NCI-H2081 treated with DMSO at 0.1 percent for 48 hours (cell line): ENCODE measurements at regions not wholly inside any gene's neighbourhood (a gene's known extent, or its start where the extent isn't known, plus 50 kb on each side); places are given as distances from the start of the nearest gene placed in this dataset.

Experiments
- DNase-seq: peaks from one replicate; lab custom pipeline; 2025; lab: John Stamatoyannopoulos, UW

GRCh38 chr9:36728651-36729520 lies 156.2 kb downstream of the MELK start:
- DNase-seq: no peak

DNA sequence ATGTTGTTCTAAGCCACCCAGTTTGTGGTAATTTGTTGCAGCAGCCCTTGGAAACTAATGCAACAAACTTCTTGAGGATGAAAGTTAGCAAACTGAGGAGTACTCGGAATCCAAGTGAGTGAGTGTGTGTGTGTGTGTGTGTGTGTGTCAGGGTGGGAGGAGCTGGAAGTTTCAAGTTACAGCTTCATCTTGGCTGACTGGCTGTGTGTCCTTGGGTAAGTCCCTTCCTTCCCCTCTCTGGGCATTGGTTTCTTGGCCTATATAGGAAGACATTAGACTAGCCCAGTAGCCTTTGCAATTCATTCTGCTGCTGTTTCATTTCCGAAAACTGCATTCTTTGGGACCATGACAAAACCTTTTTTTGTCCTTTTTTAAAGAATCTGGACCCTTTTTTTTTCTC lies 157.2 kb downstream of the MELK start:
- no peak for DNase-seq

DNA sequence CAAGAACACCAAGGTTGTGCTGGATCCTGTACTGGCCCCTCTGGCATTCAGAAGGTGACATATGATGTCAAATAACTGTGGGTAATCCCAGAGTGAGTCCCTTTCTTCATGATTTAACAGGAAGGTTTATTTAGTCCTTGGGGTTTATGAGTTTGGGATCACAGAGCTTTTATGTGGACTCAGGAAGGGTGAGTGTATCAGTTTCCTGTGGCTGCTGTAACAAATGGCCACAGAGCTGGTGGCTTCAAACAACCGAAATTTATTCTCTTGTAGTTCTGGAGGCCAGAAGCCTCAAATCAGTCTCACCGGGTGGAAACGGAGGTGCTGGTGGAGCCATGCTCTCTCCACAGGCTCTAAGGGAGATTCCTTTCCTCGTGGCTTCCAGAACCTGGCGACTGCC lies 157.7 kb downstream of the MELK start:
- no peak for DNase-seq

- DNase-seq: no peak
Observed at GRCh38 chr9:36731068-36731956, 158.6 kb downstream of the MELK start.

DNA sequence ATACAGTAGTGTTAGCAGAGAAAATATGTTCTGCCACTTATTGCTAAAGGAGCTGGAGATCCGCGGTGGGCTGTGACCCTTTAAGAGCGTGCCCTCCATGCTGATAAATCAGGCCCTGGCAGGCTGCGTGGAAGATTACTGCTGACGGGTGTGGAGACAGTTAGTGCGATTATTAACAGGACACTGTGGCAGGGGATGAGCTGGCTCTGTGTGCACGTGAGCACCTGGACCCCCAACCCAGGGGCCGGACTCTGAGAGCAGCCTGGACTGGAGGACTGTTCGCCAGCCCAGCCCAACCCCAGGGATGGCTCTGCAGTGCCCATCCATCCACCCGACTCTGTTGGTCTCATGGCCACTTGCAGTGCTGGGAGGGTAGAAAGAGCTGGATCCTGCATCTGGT lies 162.0 kb downstream of the MELK start:
- no peak for DNase-seq

GRCh38 chr9:36736648-36737047 lies 164.0 kb downstream of the MELK start:
- DNase-seq: no peak

GRCh38 chr9:36738318-36738976 lies 165.8 kb downstream of the MELK start:
- DNase-seq: no peak

GRCh38 chr9:36739373-36740116 lies 166.8 kb downstream of the MELK start:
- no peak for DNase-seq

- no peak for DNase-seq
Observed at GRCh38 chr9:36742264-36742663, 169.6 kb downstream of the MELK start.

- no peak for DNase-seq
Observed at GRCh38 chr9:36744678-36745077, 172.0 kb downstream of the MELK start.

GRCh38 chr9:36745977-36746376 lies 173.3 kb downstream of the MELK start:
- DNase-seq: no peak

DNA sequence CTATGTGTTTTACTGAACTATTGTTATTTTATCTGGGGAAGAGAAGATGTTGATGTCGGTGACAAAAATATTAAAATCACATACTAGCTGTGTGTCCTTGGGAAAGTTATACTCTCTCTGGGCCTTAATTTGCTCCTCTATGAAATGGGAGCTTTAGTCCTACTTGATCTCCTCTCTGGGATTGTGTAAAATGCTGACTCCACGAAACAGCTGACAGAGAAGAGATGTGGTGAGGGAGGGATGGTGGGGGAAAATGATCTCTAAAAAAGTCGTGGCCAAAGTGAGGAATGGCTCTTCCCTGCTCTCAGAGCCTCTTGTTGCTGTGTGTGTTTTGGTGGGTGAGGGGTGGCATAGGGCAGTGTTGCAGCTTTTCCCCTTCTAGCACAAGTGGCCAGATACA lies 173.7 kb downstream of the MELK start:
- no peak for DNase-seq

DNA sequence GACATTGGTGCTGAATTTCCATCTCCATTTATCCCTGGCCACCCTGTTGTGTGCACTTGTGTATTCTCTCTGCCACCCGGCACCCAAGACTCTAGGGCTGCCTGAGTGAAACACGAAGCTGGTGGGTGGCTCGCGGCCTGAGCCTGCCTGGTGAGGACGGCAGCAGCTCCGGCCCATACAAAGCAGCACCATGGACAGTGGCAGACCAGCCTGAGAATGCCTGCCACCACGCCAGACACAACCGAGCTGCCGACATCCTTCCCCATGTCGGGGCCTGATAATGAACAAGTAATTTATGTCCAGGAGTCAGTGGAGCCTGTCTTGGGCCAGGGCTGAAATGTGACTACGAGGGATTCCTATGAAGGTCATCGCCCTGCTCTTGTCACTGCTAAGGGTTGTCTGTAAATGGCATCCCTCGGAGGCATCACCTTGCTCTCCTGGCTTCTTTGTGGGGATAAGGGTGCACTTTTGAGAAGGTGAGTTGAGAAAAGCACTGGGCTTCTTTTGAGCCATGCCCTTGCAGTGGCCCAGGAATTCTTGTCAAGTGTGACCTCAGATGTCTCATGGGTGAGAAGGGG lies 175.7 kb downstream of the MELK start:
- no peak for DNase-seq

GRCh38 chr9:36749461-36749860 lies 176.8 kb downstream of the MELK start:
- DNase-seq: no peak

DNA sequence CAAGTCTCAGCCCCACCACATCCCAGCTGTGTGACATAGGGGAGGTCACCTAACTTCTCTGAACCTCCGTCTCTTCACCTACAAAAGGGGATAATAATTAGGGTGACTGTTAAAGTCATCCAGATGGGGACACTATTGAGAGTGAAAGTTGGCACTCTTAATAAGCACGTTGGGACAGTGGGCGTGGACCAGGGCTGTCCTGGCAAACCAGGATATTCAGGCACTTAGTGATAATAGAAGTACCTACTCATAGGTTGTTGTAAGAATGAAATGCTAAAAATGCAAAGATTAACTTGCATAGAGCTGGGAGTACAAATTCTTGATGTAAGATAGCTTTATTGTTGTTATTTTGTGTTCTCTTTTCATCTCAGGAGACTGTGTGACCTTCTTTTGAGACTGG lies 177.9 kb downstream of the MELK start:
- DNase-seq: no peak

GRCh38 chr9:36755019-36755418 lies 182.3 kb downstream of the MELK start:
- no peak for DNase-seq

DNA sequence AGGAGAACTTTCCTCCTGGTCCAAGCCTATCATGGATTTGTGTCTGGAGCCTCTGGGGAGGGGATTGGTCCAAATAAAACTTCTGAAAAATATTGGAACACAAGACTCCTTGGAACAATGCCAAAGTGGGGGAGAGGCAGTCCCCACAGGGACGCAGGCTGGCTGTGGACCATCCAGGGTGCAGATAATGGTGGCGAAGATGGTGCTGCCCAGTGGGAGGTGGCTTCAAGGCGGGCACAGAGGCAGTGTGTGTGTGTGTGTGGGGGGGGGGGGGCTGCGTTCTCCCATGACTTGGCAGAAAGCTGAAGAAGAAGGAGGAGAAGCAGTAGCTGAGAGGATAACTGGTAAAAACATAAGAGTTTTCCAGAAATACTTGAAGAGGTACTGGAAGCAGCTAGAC lies 186.4 kb downstream of the MELK start:
- DNase-seq: no peak

- no peak for DNase-seq
Observed at GRCh38 chr9:36759976-36760375, 187.3 kb downstream of the MELK start.

DNA sequence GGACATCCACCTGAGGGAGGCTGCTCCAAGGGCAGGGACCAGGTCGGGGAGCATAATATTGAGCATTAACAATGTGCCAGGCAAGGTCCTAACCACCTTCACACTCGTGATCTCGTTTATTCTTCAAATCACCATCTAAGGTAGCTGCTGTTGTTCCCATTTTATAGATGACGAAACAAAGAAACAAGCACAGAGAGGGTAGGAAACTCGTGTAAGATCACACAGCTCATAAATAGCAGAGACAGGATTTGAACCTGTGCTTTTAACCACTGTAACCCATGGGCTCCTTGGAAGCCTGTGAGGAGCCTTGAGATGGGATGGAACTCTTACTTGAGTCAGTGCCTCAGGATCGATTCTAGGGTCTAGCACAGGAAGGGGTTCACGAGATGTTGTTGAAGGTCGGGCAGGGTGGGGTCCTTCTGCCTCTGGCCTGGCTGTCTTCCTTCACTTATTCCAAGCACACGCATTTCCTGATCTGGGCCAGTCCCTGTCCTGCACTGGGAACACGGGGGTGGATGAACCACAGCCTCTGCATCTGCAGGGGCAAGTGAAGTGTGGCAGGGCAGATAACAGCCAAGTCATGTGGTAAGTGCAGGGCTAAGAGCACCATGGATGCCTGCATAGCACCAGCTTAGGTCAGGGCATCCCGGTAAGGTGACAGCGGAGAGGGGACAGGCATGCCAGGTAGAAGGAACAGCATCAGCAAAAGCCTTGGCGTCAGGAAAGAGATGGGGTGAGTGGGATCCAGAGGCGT lies 188.1 kb downstream of the MELK start:
- DNase-seq: no peak

DNA sequence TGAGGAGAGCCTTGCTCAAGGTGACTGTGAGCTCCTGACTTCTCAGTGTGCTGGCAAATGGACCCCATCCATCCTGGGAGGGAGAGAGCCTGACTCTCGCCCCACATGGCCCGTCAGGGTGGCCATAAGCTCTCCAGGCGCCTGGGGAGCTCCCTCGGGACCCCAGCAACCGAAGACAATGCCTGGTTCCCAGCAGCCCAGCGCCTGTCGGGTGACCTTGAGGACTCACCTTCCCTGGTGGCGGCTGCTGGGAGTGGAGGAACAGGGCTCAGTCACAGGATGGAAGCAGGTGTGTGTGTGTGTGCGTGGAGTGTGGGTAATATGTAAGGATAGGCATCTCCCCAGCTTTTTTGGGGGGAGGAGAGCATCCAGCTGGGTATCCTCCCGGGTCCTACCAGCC lies 190.3 kb downstream of the MELK start:
- no peak for DNase-seq

DNA sequence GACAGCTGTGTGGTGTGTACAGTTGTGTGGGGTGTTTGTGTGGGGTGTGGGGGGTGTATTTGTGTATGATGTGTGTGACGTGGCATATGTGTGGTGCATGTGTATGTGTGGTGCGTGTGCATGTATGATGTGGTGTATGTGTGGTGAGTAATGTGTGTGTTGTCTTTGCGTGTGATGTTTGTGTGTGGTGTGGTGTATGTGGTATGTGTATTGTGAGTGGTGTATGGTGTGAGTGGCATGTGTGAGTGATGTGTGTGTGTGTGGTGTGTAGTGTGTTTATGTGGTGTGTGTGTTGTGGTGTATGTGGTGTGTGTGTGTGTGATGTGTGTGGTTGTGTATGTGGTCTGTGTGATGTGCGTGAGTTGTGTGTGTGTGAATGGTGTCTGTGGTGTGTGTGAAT lies 191.1 kb downstream of the MELK start:
- DNase-seq: no peak
